CD4-positive, alpha-beta T cell treated with Interleukin-15 for 1 hour (primary cell): ENCODE measurements at regions not wholly inside any gene's neighbourhood (a gene's known extent, or its start where the extent isn't known, plus 50 kb on each side); places are given as distances from the start of the nearest gene placed in this dataset.
A peak's percentile ranks its signal among the peaks of the same experiment; 100 is the strongest.

Experiments used
- DNase-seq: peaks from one replicate; pipeline ENCODE4 v3.0.0-alpha.2; 2020

DNA sequence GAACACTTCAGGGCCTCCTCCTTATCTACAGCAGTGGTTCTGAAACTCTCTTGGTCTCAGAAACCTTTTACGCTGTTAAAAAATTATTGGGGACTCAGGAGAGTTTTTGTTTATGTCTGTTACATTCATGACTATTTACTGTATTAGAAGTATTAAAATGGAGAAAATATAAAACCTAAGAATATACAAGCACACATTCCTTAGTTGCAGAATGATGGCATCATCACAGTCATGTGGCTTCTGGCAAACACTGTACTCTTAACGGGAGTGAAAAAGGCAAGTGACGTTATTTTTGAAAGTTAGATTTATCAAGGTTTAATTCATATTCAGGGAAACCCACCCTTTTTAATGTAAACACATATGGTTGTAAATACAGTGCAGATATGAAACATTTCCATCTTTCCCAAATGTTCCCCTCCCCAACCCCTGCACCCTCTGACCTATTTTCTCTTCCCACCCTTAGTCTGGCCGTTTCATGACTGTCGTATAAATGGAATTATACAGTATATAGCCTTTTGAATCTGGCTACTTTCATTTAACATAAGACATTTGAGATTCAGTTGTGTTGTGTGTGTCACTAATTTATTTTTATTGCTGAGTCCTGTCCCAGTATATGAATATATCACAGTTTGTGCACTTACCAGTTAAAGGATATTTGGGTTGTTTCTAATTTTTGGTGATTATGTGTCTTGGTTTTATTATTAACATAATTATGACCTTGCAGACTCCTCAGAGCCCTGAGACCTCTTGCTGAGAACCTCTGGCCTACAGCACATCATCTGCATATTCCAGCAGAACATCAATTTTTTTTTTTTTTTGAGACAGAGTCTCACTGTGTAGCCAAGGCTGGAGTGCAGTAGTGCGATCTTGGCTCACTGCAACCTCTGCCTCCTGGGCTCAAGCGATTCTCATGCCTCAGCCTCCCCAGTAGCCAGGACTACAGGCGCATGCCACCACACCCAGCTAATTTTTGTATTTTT is 457.0 kb downstream of the PCNX1 start:
- no peak for DNase-seq

- no peak for DNase-seq
Measured at GRCh38 chr14:71365361-71365760, 458.1 kb downstream of the PCNX1 start.

DNA sequence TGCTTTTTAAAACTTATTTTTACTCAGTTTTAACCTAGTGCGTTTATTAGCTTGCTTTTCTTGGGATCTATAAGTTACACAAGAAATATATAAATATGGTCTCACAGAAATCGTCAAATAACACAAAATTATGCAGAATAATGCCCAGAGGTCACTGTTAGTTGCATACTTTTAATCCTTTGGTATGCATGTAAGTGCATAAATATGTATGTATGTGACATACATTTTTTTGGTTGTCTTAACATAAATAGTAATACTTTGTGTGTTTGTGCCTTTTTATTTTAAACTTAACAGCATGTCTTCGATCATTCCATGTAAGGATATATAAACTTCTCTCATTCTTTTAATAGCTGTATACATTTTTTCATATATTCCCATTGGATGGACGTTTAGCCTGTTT is 459.6 kb downstream of the PCNX1 start:
- no peak for DNase-seq

DNA sequence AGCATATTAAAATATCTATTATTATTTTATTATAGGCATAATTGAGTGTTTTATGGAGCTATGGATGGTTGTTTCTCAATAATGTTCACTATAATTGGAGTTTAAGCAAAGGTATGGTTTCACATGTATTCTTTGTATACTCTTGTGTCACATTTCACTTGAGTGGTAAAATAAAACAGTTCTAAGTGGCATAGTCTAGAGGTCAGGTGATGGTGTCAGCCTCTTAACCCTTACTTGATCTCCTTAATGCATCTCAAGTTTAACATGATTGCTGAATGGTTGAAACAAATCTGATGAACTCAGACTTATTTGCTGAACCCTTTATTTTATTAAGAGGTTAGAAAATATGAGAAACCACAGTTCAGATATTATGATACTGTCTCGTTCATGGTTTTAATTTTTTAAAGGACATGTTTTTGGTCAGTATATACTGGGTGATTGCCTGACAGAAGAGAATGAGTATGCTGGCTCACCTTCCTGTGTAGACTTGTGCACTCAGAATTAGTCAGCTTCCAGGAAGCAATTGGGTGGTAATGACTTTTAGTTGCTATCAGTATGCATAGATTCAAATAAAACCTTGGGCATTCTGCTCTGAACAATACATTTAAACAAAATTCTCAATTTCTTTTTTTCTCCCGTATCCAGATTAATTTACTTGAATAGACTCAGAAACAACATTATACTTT is 464.6 kb downstream of the PCNX1 start:
- DNase-seq = no peak

- DNase-seq = no peak
Measured at GRCh38 chr14:71372411-71372838, 465.2 kb downstream of the PCNX1 start.

DNA sequence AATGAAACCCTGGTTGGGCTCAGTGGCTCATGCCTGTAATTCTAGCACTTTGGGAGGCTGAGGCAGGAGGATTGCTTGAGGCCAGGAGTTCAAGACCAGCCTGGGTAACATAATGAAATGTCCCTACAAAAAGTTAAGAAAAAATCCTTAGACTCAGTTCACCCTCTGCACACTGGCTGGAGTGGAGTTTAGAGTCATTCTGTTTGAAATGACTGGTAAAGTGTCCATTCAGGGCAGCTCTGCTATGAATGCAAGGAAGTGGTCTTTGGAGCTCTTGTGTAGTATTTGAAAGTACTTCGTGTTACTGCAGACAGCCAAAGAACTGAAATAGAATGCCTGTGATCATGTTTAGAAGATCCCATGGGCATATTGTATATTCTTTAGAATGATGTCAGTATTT is 466.5 kb downstream of the PCNX1 start:
- DNase-seq = no peak

GRCh38 chr14:71374989-71375388 is 467.7 kb downstream of the PCNX1 start:
- DNase-seq = no peak

DNA sequence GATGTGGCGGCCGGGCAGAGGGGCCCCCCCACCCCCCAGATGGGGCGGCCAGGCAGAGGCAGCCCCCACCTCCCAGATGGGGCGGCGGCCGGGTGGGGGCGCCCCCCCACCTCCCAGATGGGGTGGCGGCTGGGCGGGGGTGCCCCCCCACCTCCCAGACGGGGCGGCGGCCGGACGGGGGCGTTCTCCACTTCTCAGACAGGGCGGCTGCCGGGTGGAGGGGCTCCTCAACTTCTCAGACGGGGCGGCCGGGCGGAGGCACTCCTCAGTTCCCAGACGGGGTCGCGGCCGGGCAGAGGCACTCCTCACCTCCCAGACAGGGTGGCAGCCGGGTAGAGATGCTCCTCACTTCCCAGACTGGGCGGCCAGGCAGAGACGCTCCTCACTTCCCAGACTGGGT is 469.8 kb downstream of the PCNX1 start:
- DNase-seq = no peak

DNA sequence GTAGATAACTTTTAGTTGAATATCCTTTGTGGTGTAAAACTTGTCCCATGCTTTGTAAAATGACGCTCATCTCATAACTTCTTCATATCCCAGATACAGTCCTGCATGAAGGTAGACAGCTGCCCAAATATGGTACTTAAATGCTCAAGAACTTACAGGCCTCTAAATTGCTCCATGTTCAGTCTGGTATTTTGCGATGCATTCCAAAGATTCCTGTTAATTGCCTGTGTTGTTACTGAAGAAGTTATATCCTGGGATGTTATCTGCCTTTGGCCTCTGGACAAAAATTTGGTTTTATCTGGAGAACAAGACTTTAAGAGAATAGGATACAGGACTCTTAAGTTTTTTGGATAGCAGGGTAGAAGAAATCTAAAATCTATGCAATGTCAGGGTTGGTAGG is 473.0 kb downstream of the PCNX1 start:
- no peak for DNase-seq

GRCh38 chr14:71381814-71382213 is 474.6 kb downstream of the PCNX1 start:
- DNase-seq = no peak

DNA sequence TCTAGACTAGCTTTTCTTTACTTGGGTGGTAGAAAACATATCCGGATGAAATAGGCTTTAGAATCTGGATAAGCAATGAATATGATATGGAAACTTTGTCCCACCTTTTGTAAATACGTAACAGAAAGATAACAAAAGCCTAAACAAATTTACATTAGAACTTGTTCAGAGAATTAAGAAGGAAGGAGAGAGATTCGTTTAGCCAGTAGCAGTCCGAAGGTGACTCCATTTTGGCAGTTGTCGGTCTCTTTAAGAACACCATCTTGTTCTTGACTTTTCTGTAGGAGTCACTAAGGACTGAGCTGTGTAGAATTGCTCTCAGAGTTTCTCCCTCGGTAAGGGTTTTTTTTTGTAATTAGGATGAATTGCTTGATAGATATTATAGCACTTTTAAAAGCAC is 475.1 kb downstream of the PCNX1 start:
- no peak for DNase-seq

DNA sequence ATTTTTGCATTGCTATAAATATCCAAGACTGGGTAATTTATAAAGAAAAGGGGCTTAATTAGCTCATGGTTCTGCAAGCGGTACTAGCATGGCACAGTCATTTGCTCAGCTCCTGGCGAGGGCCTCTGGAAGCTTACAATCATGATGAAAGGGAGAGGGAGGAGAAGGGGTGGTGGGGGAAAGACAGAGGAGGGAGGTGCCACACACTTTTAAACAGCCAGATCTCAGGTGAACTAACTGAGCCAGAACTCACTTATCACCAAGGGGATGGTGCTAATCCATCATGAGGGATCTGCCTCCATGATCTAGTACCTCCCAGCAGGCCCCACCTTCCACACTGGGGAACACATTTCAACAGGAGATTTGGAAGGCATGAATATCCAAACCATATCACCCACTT is 476.3 kb downstream of the PCNX1 start:
- no peak for DNase-seq

GRCh38 chr14:71384007-71384845 is 477.0 kb downstream of the PCNX1 start:
- DNase-seq = no peak

GRCh38 chr14:71387753-71388152 is 480.5 kb downstream of the PCNX1 start:
- DNase-seq = no peak

DNA sequence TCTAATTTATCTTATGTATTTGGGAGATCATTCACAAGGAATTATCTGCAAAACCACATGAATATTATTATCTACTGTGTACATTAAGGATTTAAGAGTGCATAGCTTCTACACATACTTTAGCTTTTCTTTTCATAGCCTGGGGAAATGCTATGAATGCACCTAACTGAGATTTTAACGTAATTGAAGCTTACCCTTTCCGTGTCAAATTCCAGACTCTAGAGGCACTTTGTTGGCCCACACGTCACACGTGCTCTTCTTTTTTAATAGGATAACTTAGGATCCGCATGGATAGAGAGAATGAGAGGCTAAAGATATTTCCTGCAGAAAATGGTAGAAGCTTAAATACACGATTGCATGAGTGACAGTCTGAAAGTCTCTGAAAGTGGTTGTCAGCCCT is 481.1 kb downstream of the PCNX1 start:
- no peak for DNase-seq

DNA sequence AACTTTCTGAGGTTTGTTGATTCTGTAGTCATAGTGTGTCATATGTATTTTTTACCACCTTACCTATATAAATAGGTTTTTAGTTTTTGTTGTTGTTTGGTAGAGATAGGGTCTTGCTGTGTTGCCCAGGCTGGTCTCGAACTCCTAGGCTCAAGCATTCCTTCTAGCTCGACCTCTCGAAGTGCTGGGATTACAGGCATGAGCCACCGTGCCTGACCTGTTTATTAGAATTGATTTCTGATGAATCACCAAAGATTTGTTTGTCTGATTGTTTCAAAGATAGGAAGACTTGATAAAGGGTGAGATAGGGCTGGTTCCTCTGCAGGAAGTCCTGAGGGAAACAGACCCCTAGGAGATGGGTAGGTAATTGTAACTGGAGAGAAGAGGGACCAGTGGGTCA is 481.6 kb downstream of the PCNX1 start:
- DNase-seq = no peak

GRCh38 chr14:71394386-71394785 is 487.1 kb downstream of the PCNX1 start:
- no peak for DNase-seq

- DNase-seq = no peak
Measured at GRCh38 chr14:71395151-71395604, 487.9 kb downstream of the PCNX1 start.

GRCh38 chr14:71395636-71396035 is 488.4 kb downstream of the PCNX1 start:
- DNase-seq = no peak

- DNase-seq = no peak
Measured at GRCh38 chr14:71396050-71396677, 488.9 kb downstream of the PCNX1 start.

- no peak for DNase-seq
Measured at GRCh38 chr14:71397371-71397770, 490.1 kb downstream of the PCNX1 start.

- no peak for DNase-seq
Measured at GRCh38 chr14:71398450-71398849, 491.2 kb downstream of the PCNX1 start.

DNA sequence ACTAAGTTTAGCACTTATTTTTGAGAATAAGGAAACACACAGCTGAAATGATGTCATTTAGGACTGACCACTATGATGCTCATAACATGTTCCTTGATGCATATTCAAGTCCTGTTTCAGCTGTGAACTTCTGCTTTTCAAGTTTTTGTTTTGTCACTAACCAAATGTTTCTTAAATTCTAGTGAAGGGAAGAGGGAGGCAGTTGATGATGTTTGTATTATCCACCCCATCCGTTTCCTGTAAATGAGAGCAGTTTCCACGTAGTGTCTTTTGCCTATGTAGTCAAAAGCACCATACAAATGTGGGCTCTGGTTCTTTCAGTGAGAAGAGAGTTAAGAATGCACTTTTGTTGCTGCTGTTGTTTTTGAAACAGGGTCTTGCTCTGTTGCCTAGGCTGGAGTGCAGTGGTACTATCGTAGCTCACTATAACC is 491.8 kb downstream of the PCNX1 start:
- DNase-seq = peak; percentile 64
